GM23338 (cell line): ENCODE measurements at regions not wholly inside any gene's neighbourhood (a gene's known extent, or its start where the extent isn't known, plus 50 kb on each side); places are given as distances from the start of the nearest gene placed in this dataset.

Experiments used
- ATAC-seq: fragments of 200-7000 bp; cut with Tn5 transposase; 3 replicates; pipeline ENCODE4 v1.9.1; 2020
- DNase-seq: peaks from one replicate; pipeline ENCODE4 v3.0.0-alpha.2; 2015; ENCODE audit warnings: low spot score
- H2AFZ ChIP-seq: fragments of 200-600 bp; sonication (generic); 2 replicates; pipeline ENCODE4 v1.8.0; 2016; ENCODE audit warnings: antibody characterized with exemption, mild to moderate bottlenecking, moderate library complexity
- H3F3A ChIP-seq: fragments of 200-600 bp; sonication (generic); replicated peaks from 2 replicates; pipeline ENCODE4 v1.8.0; 2017; ENCODE audit warnings: antibody characterized with exemption, mixed run types, low read depth
- H3K27ac ChIP-seq: fragments of 200-600 bp; sonication (generic); 2 replicates; pipeline ENCODE4 v1.6.1; 2016; ENCODE audit warnings: low read depth
- H3K27me3 ChIP-seq: fragments of 200-600 bp; sonication (generic); 2 replicates; pipeline ENCODE4 v1.8.0; 2016; ENCODE audit warnings: mild to moderate bottlenecking, mixed run types, moderate library complexity; ENCODE audit not compliant: insufficient read depth
- H3K36me3 ChIP-seq: fragments of 200-600 bp; sonication (generic); 2 replicates; pipeline ENCODE4 v1.8.0; 2016; ENCODE audit warnings: mild to moderate bottlenecking; ENCODE audit not compliant: insufficient read depth
- H3K4me1 ChIP-seq: fragments of 200-600 bp; sonication (generic); 2 replicates; pipeline ENCODE4 v1.8.0; 2016; ENCODE audit warnings: mild to moderate bottlenecking, moderate library complexity; ENCODE audit not compliant: insufficient read depth
- H3K4me2 ChIP-seq: fragments of 200-600 bp; sonication (generic); 2 replicates; pipeline ENCODE4 v1.7.1; 2017; ENCODE audit warnings: mixed run types
- H3K4me3 ChIP-seq: fragments of 200-600 bp; sonication (generic); 2 replicates; pipeline ENCODE4 v1.6.1; 2016; ENCODE audit warnings: mixed run types
- H3K79me2 ChIP-seq: fragments of 200-600 bp; sonication (generic); replicated peaks from 2 replicates; pipeline ENCODE4 v1.8.0; 2017; ENCODE audit warnings: mild to moderate bottlenecking; ENCODE audit not compliant: insufficient read depth
- H3K9me2 ChIP-seq: fragments of 200-600 bp; sonication (generic); 2 replicates; pipeline ENCODE4 v1.8.0; 2017; ENCODE audit not compliant: insufficient read depth
- H4K20me1 ChIP-seq: fragments of 200-600 bp; sonication (generic); replicated peaks from 2 replicates; pipeline ENCODE4 v1.8.0; 2017; ENCODE audit warnings: mild to moderate bottlenecking; ENCODE audit not compliant: insufficient read depth
- H3K27ac Mint-ChIP-seq: 2 replicates; pipeline ENCODE4 v1.8.0; 2020; ENCODE audit warnings: inconsistent platforms, mild to moderate bottlenecking, moderate library complexity, mixed read lengths
- H3K27me3 Mint-ChIP-seq: 3 replicates; pipeline ENCODE4 v1.8.0; 2022; ENCODE audit warnings: low read depth, mild to moderate bottlenecking, moderate library complexity, mixed read lengths, inconsistent platforms; ENCODE audit not compliant: insufficient read depth, poor library complexity
- H3K36me3 Mint-ChIP-seq: 3 replicates; pipeline ENCODE4 v1.8.0; 2021; ENCODE audit warnings: low read depth, mild to moderate bottlenecking, inconsistent platforms, moderate library complexity, mixed read lengths
- H3K4me1 Mint-ChIP-seq: 3 replicates; pipeline ENCODE4 v1.8.0; 2020; ENCODE audit warnings: mild to moderate bottlenecking, inconsistent platforms, mixed read lengths
- H3K4me3 Mint-ChIP-seq: 3 replicates; pipeline ENCODE4 v1.8.0; 2021; ENCODE audit warnings: moderate library complexity, mild to moderate bottlenecking, inconsistent platforms, mixed read lengths
- H3K9me3 Mint-ChIP-seq: 3 replicates; pipeline ENCODE4 v1.8.0; 2020; ENCODE audit warnings: moderate library complexity, mild to moderate bottlenecking, inconsistent platforms, mixed read lengths
- CTCF ChIP-seq, 2 experiments: fragments of 200-600 bp in 1 of 2; sonication (generic) in 1 of 2; conservative IDR thresholded peaks; 2 replicates each; pipeline versions ENCODE4 v1.5.1 to v1.6.1; 2016 to 2017; ENCODE audit warnings: antibody characterized with exemption in 2 of 2, low read depth in 2 of 2, mild to moderate bottlenecking in 2 of 2, moderate library complexity in 1 of 2
- EZH2 ChIP-seq: fragments of 200-600 bp; sonication (generic); IDR thresholded peaks from one replicate; pipeline ENCODE4 v1.8.0; 2017; ENCODE audit warnings: antibody characterized with exemption, mild to moderate bottlenecking, low read depth; ENCODE audit not compliant: unreplicated experiment
- JUNB ChIP-seq: IDR thresholded peaks from one replicate; pipeline ENCODE4 v1.6.1; 2016; ENCODE audit warnings: antibody characterized with exemption; ENCODE audit not compliant: unreplicated experiment
- NANOG ChIP-seq: IDR thresholded peaks from 2 replicates; pipeline ENCODE4 v1.6.1; 2016; ENCODE audit warnings: antibody characterized with exemption, borderline replicate concordance
- POLR2AphosphoS5 ChIP-seq: IDR thresholded peaks from 2 replicates; pipeline ENCODE4 v1.6.1; 2016; ENCODE audit warnings: antibody characterized with exemption, low read depth
- STAT1 ChIP-seq: IDR thresholded peaks from one replicate; pipeline ENCODE4 v1.6.1; 2016; ENCODE audit warnings: antibody characterized with exemption; ENCODE audit not compliant: unreplicated experiment
- ZNF331 ChIP-seq: fragments of 250-450 bp; sonication (Bioruptor Pico); IDR thresholded peaks from 2 replicates; pipeline ENCODE4 v1.5.0; 2020; ENCODE audit warnings: low read depth, mild to moderate bottlenecking, moderate library complexity
- ZNF462 ChIP-seq: fragments of 250-450 bp; sonication (Bioruptor Pico); IDR thresholded peaks from 2 replicates; pipeline ENCODE4 v1.5.0; 2020; ENCODE audit warnings: mild to moderate bottlenecking, moderate library complexity
- TF ChIP-seq, protein P1 (sequence below): IDR thresholded peaks from 2 replicates; pipeline ENCODE4 v1.6.1; 2016; ENCODE audit warnings: antibody characterized with exemption

DNA sequence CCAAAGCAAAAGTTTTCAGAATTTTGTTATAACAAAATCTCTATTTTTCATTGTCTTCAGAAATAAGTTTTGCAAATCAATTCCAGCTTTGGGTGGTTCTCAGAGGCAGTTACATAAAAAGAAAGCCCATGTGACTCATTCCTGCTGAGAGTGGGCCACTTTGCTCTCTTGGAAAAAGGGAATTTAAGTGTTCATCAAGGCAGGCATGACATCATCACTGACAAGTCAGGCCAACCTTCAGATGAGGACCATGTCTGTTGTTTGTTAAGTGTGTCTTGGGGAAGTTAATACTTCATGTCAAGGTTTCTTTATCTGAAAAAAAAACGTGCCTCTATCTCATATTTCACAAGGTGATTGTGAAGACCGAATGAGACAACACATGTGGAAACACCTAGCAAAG lies 519.8 kb upstream of the TMPO start (continued):
- TF ChIP-seq ZNF462 (CRISPR knock-in tag) (no peak), JUNB (no peak)
- TF ChIP-seq, protein P1, sequence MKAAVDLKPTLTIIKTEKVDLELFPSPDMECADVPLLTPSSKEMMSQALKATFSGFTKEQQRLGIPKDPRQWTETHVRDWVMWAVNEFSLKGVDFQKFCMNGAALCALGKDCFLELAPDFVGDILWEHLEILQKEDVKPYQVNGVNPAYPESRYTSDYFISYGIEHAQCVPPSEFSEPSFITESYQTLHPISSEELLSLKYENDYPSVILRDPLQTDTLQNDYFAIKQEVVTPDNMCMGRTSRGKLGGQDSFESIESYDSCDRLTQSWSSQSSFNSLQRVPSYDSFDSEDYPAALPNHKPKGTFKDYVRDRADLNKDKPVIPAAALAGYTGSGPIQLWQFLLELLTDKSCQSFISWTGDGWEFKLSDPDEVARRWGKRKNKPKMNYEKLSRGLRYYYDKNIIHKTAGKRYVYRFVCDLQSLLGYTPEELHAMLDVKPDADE = no peak

- Histone ChIP-seq H3F3A (no peaks in the 10 kb centered on the region), H3K79me2 (no peaks in the 10 kb centered on the region), H3K27ac (no peak overlapping the region), H3K4me1 (no peaks in the 10 kb centered on the region), H3K9me2 (peaks cover 5% of the 10 kb centered on the region), H2AFZ (no peak overlapping the region), H3K4me2 (no peak overlapping the region), H3K4me3 (no peak overlapping the region), H3K27me3 (no peaks in the 10 kb centered on the region), H4K20me1 (no peaks in the 10 kb centered on the region), H3K36me3 (no peaks in the 10 kb centered on the region)
- Mint-ChIP-seq H3K4me1 (peaks cover 3% of the 10 kb centered on the region; the same call in 2 of the 3 replicates), H3K27ac (no peak overlapping the region), H3K4me3 (no peak overlapping the region), H3K9me3 (no peaks in the 10 kb centered on the region), H3K36me3 (no peaks in the 10 kb centered on the region), H3K27me3 (no peaks in the 10 kb centered on the region)
- ATAC-seq = no peak
- no peak for DNase-seq
- TF ChIP-seq STAT1 = no peak
- TF ChIP-seq EZH2 = no peak
- no peak for TF ChIP-seq POLR2AphosphoS5
- no peak for TF ChIP-seq ZNF331
- TF ChIP-seq CTCF (conservative IDR thresholded peaks at IDR 0.05; ENCODE audit: low read depth in 2 of 2) = no peak
- TF ChIP-seq NANOG = no peak
These were observed 514.0 kb upstream of the TMPO start for GRCh38 chr12:98001430-98001829.
